A549 (cell line): ENCODE measurements at regions not wholly inside any gene's neighbourhood (a gene's known extent, or its start where the extent isn't known, plus 50 kb on each side); places are given as distances from the start of the nearest gene placed in this dataset.

ENCODE experiments used
- ATAC-seq, 2 experiments: fragments of 200-7000 bp in 1 of 2; fragments of >200 bp in 1 of 2; cut with Nextera tagmentation in 1 of 2; cut with Tn5 transposase in 1 of 2; 3 replicates each; pipeline versions ENCODE4 v1.8.0 to v1.9.1; 2018 to 2020; ENCODE audit warnings: mild to moderate bottlenecking in 1 of 2, moderate library complexity in 1 of 2
- CTCF ChIA-PET: fragments of 300-600 bp; sonication (Branson Sonifier 250); formaldehyde crosslinking; extraction: SDS; loops from one replicate; lab custom pipeline; 2021; ENCODE audit warnings: antibody characterized with exemption, inconsistent platforms; lab: Yijun Ruan, JAX
- POLR2A ChIA-PET: fragments of 350-600 bp; formaldehyde crosslinking; extraction: SDS; loops from one replicate; lab custom pipeline; 2021; ENCODE audit warnings: antibody characterized with exemption, inconsistent platforms; lab: Yijun Ruan, JAX
- DNase-seq, 2 experiments: peaks; one replicate each; pipeline versions ENCODE4 v3.0.0 to v3.0.0-alpha.2; 2011 to 2016; ENCODE audit warnings: low read depth in 1 of 2, low spot score in 1 of 2
- FAIRE-seq: peaks from 2 replicates; lab custom pipeline; 2011; peaks lifted over from hg19 to GRCh38; lab: Jason Lieb, UNC
- H3K27ac ChIP-seq, 2 experiments: fragments of >200 bp; sonication (Bioruptor Twin); formaldehyde crosslinking; 3 replicates each; pipeline ENCODE4 v1.5.1; 2016 to 2017
- H3K4me1 ChIP-seq: fragments of >200 bp; sonication (Bioruptor Twin); formaldehyde crosslinking; 3 replicates; pipeline ENCODE4 v1.6.1; 2016
- H3K4me2 ChIP-seq: fragments of >200 bp; sonication (Bioruptor Twin); formaldehyde crosslinking; 3 replicates; pipeline ENCODE4 v1.6.1; 2016
- H3K4me3 ChIP-seq: fragments of >200 bp; sonication (Bioruptor Twin); formaldehyde crosslinking; 3 replicates; pipeline ENCODE4 v1.5.1; 2016
- H3K9me3 ChIP-seq: fragments of >200 bp; sonication (Bioruptor Twin); formaldehyde crosslinking; 3 replicates; pipeline ENCODE4 v1.6.1; 2016
- BHLHE40 ChIP-seq: IDR thresholded peaks from 2 replicates; pipeline ENCODE4 v1.6.1; 2012; ENCODE audit warnings: low read depth, low read length, inconsistent platforms
- CBX2 ChIP-seq: fragments of 200-600 bp; sonication (generic); IDR thresholded peaks from 2 replicates; pipeline ENCODE4 v1.6.1; 2016; ENCODE audit warnings: low read depth, mild to moderate bottlenecking, borderline replicate concordance
- CBX8 ChIP-seq: fragments of 200-600 bp; sonication (generic); IDR thresholded peaks from 2 replicates; pipeline ENCODE4 v1.6.1; 2016
- CHD2 ChIP-seq: fragments of 150-350 bp; IDR thresholded peaks from 2 replicates; pipeline ENCODE4 v1.6.1; 2014; ENCODE audit warnings: low read length; ENCODE audit not compliant: partially characterized antibody
- EP300 ChIP-seq, 2 experiments: fragments of >200 bp; sonication (Bioruptor Twin); formaldehyde crosslinking; IDR thresholded peaks; 2 replicates in 1 of 2; 3 replicates in 1 of 2; pipeline ENCODE4 v1.6.1; 2016 to 2017
- ESRRA ChIP-seq: fragments of 150-350 bp; IDR thresholded peaks from 2 replicates; pipeline ENCODE4 v1.6.1; 2014; ENCODE audit warnings: mild to moderate bottlenecking, low read length, borderline replicate concordance
- FOSB ChIP-seq: fragments of 250-450 bp; sonication (Bioruptor Pico); IDR thresholded peaks from 2 replicates; pipeline ENCODE4 v1.5.0; 2020; ENCODE audit warnings: mild to moderate bottlenecking, moderate library complexity
- GATA3 ChIP-seq: IDR thresholded peaks from 2 replicates; pipeline ENCODE4 v1.6.1; 2012; ENCODE audit warnings: borderline replicate concordance
- HOXA7 ChIP-seq: fragments of 250-450 bp; sonication (Bioruptor Pico); IDR thresholded peaks from 2 replicates; pipeline ENCODE4 v1.5.0; 2020; ENCODE audit warnings: mild to moderate bottlenecking, moderate library complexity
- HOXB5 ChIP-seq: fragments of 250-450 bp; sonication (Bioruptor Pico); IDR thresholded peaks from 2 replicates; pipeline ENCODE4 v1.5.0; 2020; ENCODE audit warnings: mild to moderate bottlenecking, moderate library complexity
- JUN ChIP-seq, 2 experiments: fragments of >200 bp; sonication (Bioruptor Twin); formaldehyde crosslinking; IDR thresholded peaks; 2 replicates in 1 of 2; 3 replicates in 1 of 2; pipeline ENCODE4 v1.6.1; 2016 to 2017
- KDM5A ChIP-seq: fragments of 200-600 bp; sonication (generic); IDR thresholded peaks from 2 replicates; pipeline ENCODE4 v1.6.1; 2016; ENCODE audit warnings: antibody characterized with exemption, mild to moderate bottlenecking
- MYC ChIP-seq: IDR thresholded peaks from 2 replicates; pipeline ENCODE4 v1.6.1; 2012; ENCODE audit warnings: mild to moderate bottlenecking, inconsistent platforms, low read length, improper control_type of control experiment, borderline replicate concordance
- NFE2L2 ChIP-seq: fragments of 150-350 bp; conservative IDR thresholded peaks from 2 replicates; pipeline ENCODE4 v1.6.1; 2014; ENCODE audit warnings: low read length
- NR3C1 ChIP-seq: fragments of >200 bp; sonication (Bioruptor Twin); formaldehyde crosslinking; IDR thresholded peaks from 3 replicates; pipeline ENCODE4 v1.6.1; 2017
- PHF8 ChIP-seq: fragments of 200-600 bp; sonication (generic); IDR thresholded peaks from 2 replicates; pipeline ENCODE4 v1.6.1; 2016; ENCODE audit warnings: low read depth, mild to moderate bottlenecking, antibody characterized with exemption, moderate library complexity, borderline replicate concordance
- RNF2 ChIP-seq: fragments of 200-600 bp; sonication (generic); IDR thresholded peaks from 2 replicates; pipeline ENCODE4 v1.6.1; 2016; ENCODE audit warnings: low read depth, mild to moderate bottlenecking, antibody characterized with exemption, moderate library complexity, borderline replicate concordance
- ZFP36 ChIP-seq: fragments of 450-650 bp; IDR thresholded peaks from 2 replicates; pipeline ENCODE4 v1.6.1; 2014; ENCODE audit warnings: borderline replicate concordance; ENCODE audit not compliant: partially characterized antibody
- ZNF302 ChIP-seq: fragments of 250-450 bp; sonication (Bioruptor Pico); IDR thresholded peaks from 2 replicates; pipeline ENCODE4 v1.9.0; 2021; ENCODE audit warnings: inconsistent platforms, mild to moderate bottlenecking, moderate library complexity
- WGBS: methylation state at CpG from one replicate; pipeline ENCODE4 v1.1.6; 2017; ENCODE audit errors: missing lambda C conversion rate; 5-methylcytosine and 5-hydroxymethylcytosine counted together
- TF ChIP-seq, protein P1 (sequence below): fragments of 250-450 bp; sonication (Bioruptor Pico); IDR thresholded peaks from 2 replicates; pipeline ENCODE4 v1.5.0; 2021; ENCODE audit warnings: mild to moderate bottlenecking, moderate library complexity, borderline replicate concordance
- TF ChIP-seq, protein P2 (sequence below): IDR thresholded peaks from 2 replicates; pipeline ENCODE4 v1.6.1; 2012
- TF ChIP-seq, protein P3 (sequence below): fragments of 250-450 bp; sonication (Bioruptor Pico); IDR thresholded peaks from 2 replicates; pipeline ENCODE4 v1.5.0; 2020; ENCODE audit warnings: low read depth, mild to moderate bottlenecking, moderate library complexity

DNA sequence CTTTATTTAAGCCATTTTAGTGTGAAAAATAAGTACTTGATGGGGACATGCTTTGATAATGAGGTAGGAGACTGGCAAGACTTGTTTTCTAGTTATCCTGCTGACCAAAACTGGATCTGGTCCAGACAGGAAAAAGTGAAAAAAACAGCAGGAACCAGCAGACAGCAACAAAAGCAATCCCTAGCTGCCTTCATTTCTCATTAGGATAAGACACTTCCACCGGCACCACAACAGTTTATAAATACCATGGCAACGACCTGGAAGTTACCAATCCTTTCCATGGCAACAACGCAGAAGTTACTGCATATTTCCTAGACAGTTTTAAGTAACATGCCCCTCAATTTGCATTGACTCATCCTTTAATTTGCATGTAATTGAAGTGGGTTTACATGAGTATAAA, 993.8 kb upstream of the NCAM2 start:
- Histone ChIP-seq H3K4me3 (no peak overlapping the region), H3K9me3 (no peaks in the 10 kb centered on the region), H3K4me1 (no peaks in the 10 kb centered on the region), H3K4me2 (no peak overlapping the region), H3K27ac (no peak overlapping the region)
- ChIA-PET POLR2A (no interaction called here), CTCF (no interaction called here)
- TF ChIP-seq HOXA7 (CRISPR knock-in tag), result no peak
- TF ChIP-seq EP300 (IDR thresholded peaks at IDR 0.05), result no peak
- TF ChIP-seq JUN (IDR thresholded peaks at IDR 0.05), result no peak
- TF ChIP-seq CBX2, result no peak
- no peak for TF ChIP-seq PHF8
- TF ChIP-seq, protein P1, sequence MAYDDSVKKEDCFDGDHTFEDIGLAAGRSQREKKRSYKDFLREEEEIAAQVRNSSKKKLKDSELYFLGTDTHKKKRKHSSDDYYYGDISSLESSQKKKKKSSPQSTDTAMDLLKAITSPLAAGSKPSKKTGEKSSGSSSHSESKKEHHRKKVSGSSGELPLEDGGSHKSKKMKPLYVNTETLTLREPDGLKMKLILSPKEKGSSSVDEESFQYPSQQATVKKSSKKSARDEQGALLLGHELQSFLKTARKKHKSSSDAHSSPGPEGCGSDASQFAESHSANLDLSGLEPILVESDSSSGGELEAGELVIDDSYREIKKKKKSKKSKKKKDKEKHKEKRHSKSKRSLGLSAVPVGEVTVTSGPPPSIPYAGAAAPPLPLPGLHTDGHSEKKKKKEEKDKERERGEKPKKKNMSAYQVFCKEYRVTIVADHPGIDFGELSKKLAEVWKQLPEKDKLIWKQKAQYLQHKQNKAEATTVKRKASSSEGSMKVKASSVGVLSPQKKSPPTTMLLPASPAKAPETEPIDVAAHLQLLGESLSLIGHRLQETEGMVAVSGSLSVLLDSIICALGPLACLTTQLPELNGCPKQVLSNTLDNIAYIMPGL (CRISPR knock-in tag), result no peak
- TF ChIP-seq, protein P2, sequence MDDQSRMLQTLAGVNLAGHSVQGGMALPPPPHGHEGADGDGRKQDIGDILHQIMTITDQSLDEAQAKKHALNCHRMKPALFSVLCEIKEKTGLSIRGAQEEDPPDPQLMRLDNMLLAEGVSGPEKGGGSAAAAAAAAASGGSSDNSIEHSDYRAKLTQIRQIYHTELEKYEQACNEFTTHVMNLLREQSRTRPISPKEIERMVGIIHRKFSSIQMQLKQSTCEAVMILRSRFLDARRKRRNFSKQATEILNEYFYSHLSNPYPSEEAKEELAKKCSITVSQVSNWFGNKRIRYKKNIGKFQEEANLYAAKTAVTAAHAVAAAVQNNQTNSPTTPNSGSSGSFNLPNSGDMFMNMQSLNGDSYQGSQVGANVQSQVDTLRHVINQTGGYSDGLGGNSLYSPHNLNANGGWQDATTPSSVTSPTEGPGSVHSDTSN, result no peak
- TF ChIP-seq BHLHE40, result no peak
- TF ChIP-seq, protein P3, sequence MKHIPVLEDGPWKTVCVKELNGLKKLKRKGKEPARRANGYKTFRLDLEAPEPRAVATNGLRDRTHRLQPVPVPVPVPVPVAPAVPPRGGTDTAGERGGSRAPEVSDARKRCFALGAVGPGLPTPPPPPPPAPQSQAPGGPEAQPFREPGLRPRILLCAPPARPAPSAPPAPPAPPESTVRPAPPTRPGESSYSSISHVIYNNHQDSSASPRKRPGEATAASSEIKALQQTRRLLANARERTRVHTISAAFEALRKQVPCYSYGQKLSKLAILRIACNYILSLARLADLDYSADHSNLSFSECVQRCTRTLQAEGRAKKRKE, result no peak
- no peak for TF ChIP-seq MYC
- no peak for TF ChIP-seq KDM5A
- no peak for TF ChIP-seq CBX8
- TF ChIP-seq FOSB (CRISPR knock-in tag), result no peak
- TF ChIP-seq RNF2, result no peak
- TF ChIP-seq HOXB5 (CRISPR knock-in tag), result no peak
- no peak for TF ChIP-seq CHD2
- no peak for TF ChIP-seq GATA3
- ATAC-seq (no peak), DNase-seq (no peak), FAIRE-seq (no peak)
- 10% methylated on average over 3 of the region's 3 CpGs for WGBS

DNA sequence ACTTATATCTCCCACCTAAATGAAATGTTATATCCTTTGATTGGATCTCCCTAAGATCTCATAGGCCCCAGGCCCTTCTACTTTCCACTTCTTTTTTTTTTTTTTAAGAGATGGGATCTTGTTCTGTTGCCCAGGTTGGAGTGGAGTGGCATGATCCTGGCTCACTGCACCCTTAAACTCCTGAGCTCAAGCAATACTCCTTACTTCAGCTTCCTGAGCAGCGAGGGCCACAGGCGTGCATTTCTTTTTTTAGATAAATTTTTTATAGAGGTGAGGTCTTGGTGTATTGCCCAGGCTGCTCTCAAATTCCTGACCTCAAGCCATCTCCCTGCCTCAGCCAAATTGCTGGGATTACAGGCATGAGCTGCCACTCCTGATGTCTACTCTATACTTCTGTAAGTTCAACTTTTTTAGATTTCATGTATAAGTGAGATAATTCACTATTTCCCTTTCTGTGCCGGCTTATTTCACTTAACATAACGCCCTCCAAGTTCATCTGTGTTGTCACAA, 987.5 kb upstream of the NCAM2 start:
- ChIA-PET CTCF (no interaction called here), POLR2A (no interaction called here)
- Histone ChIP-seq H3K4me2 (no peak overlapping the region), H3K27ac (no peak overlapping the region), H3K9me3 (no peaks in the 10 kb centered on the region), H3K4me3 (no peak overlapping the region), H3K4me1 (no peaks in the 10 kb centered on the region)
- no peak for ATAC-seq
- TF ChIP-seq HOXA7 (CRISPR knock-in tag) (no peak), GATA3 (no peak), ESRRA (no peak), NR3C1 (no peak), NFE2L2 (no peak), ZFP36 (no peak), ZNF302 (CRISPR knock-in tag) (no peak)
- TF ChIP-seq, protein P1 (CRISPR knock-in tag), result no peak
- DNase-seq, result no peak
- no peak for FAIRE-seq
- whole genome bisulfite sequencing, result 7% methylated on average over 4 of the region's 4 CpGs
